NCI-H2196 (cell line): ENCODE measurements at regions not wholly inside any gene's neighbourhood (a gene's known extent, or its start where the extent isn't known, plus 50 kb on each side); places are given as distances from the start of the nearest gene placed in this dataset.
"Not testable (repeated sequence)": the region's sequence is repeated elsewhere in the genome, so short reads cannot be mapped to it uniquely, and the experiment has no call there.

ENCODE experiments used
- DNase-seq: peaks from one replicate; lab custom pipeline; 2025; ENCODE audit not compliant: unreplicated experiment; lab: John Stamatoyannopoulos, UW

- no peak for DNase-seq
Measured at GRCh38 chr4:23412701-23413100, 477.1 kb downstream of the PPARGC1A start.

GRCh38 chr4:23408913-23409312 lies 480.9 kb downstream of the PPARGC1A start:
- not testable (repeated sequence) for DNase-seq

GRCh38 chr4:23401572-23401971 lies 488.3 kb downstream of the PPARGC1A start:
- DNase-seq = no peak

GRCh38 chr4:23392860-23393458 lies 496.9 kb downstream of the PPARGC1A start:
- no peak for DNase-seq

- DNase-seq = no peak
Measured at GRCh38 chr4:23390246-23390645, 499.6 kb downstream of the PPARGC1A start.

- no peak for DNase-seq
Measured at GRCh38 chr4:23388699-23389395, 501.0 kb downstream of the PPARGC1A start.

- no peak for DNase-seq
Measured at GRCh38 chr4:23388255-23388654, 501.6 kb downstream of the PPARGC1A start.

- no peak for DNase-seq
Measured at GRCh38 chr4:23384741-23385140, 505.1 kb downstream of the PPARGC1A start.

- DNase-seq = no peak
Measured at GRCh38 chr4:23382879-23383278, 507.0 kb downstream of the PPARGC1A start.

- DNase-seq = no peak
Measured at GRCh38 chr4:23374259-23374658, 515.6 kb downstream of the PPARGC1A start.

GRCh38 chr4:23373261-23373660 lies 516.6 kb downstream of the PPARGC1A start:
- no peak for DNase-seq

GRCh38 chr4:23371533-23371932 lies 518.3 kb downstream of the PPARGC1A start:
- DNase-seq = no peak

GRCh38 chr4:23369331-23369730 lies 520.5 kb downstream of the PPARGC1A start:
- no peak for DNase-seq

- DNase-seq = peak; percentile 8
Measured at GRCh38 chr4:23368081-23368697, 521.7 kb downstream of the PPARGC1A start.

GRCh38 chr4:23366557-23366906 lies 523.3 kb downstream of the PPARGC1A start:
- no peak for DNase-seq

- DNase-seq = no peak
Measured at GRCh38 chr4:23365871-23366556, 523.8 kb downstream of the PPARGC1A start.

- DNase-seq = no peak
Measured at GRCh38 chr4:23365086-23365485, 524.8 kb downstream of the PPARGC1A start.

GRCh38 chr4:23364167-23364566 lies 525.7 kb downstream of the PPARGC1A start:
- no peak for DNase-seq

GRCh38 chr4:23361453-23361852 lies 528.4 kb downstream of the PPARGC1A start:
- DNase-seq = no peak

GRCh38 chr4:23360718-23361117 lies 529.1 kb downstream of the PPARGC1A start:
- DNase-seq = no peak

GRCh38 chr4:23355258-23355657 lies 534.6 kb downstream of the PPARGC1A start:
- DNase-seq = no peak

- DNase-seq = no peak
Measured at GRCh38 chr4:23353200-23353599, 536.6 kb downstream of the PPARGC1A start.
